Left renal cortex interstitium (tissue), 4 donors: ENCODE measurements at regions not wholly inside any gene's neighbourhood (a gene's known extent, or its start where the extent isn't known, plus 50 kb on each side); places are given as distances from the start of the nearest gene placed in this dataset.
A peak's percentile ranks its signal among the peaks of the same experiment; 100 is the strongest.
"Not testable (repeated sequence)": the region's sequence is repeated elsewhere in the genome, so short reads cannot be mapped to it uniquely, and the experiment has no call there.

Source experiments
- DNase-seq, 4 donors: peaks; one replicate each; pipeline ENCODE4 v3.0.0-alpha.2; 2013; ENCODE audit warnings: low read depth in 4 of 4, low spot score in 2 of 4, missing footprints in 1 of 4

DNA sequence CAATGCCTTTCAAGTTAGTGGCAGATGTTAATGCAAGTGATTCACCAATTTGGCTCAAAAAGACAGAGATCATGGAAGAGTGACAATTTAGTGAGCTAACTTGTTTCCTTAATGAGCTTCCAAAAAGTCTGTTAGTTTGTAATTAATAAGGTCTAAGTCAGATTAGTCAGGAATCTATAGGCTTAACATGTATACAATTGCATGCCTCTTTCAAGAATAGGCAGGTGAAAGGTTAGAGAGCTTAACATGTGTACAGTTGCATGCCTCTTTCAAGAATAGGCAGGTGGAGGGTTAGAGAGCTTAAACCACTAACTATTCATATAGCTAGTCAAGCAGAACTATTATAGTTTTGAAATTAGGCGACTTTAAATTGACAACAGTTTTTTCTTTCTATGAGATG, 663.8 kb downstream of the C12orf50 start:
- DNase-seq, result no peak

GRCh38 chr12:87363497-87364084, 665.6 kb downstream of the C12orf50 start:
- DNase-seq, result no peak

DNA sequence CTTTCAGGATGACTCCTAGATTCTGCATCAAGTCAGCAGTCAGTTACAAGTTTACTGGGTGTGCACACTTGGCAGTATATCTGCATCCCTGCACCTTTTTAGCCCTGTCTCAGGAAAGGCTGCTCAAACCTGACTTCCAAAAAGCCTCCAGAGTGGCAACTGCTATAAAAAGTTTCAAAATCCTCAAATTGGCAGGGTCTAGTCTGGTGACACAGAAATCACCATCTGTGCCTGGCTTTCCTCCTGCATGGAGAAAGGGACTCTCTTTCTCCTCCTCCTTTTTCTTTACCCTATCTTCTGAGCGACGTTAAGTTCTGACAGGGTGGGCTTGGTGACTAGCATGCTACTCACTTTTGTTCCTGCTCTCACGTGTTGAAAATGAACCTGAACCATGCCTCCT, 679.5 kb downstream of the C12orf50 start:
- no peak for DNase-seq

- DNase-seq, result no peak
Observed at GRCh38 chr12:87348071-87348470, 681.1 kb downstream of the C12orf50 start.

DNA sequence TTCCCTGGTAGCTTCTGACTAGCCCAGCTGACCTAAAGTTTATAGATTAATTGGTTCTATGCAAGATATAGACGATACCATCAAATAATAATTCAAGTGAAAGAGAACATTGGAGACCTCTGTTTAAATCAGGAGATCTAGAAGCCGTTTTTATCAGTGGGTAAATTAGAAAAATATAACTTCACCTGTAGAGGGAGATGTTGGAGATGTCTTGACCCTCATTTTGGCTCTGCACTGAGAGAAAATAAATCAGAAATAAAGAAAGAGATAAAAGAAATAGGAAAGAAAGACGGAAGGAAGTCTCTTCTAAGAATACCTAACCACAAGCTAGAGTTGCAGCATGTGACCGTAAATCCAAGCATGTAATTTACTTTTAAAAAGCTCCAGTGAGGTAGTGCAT, 684.5 kb downstream of the C12orf50 start:
- DNase-seq, result no peak

GRCh38 chr12:87338681-87339080, 690.5 kb downstream of the C12orf50 start:
- DNase-seq, result no peak

DNA sequence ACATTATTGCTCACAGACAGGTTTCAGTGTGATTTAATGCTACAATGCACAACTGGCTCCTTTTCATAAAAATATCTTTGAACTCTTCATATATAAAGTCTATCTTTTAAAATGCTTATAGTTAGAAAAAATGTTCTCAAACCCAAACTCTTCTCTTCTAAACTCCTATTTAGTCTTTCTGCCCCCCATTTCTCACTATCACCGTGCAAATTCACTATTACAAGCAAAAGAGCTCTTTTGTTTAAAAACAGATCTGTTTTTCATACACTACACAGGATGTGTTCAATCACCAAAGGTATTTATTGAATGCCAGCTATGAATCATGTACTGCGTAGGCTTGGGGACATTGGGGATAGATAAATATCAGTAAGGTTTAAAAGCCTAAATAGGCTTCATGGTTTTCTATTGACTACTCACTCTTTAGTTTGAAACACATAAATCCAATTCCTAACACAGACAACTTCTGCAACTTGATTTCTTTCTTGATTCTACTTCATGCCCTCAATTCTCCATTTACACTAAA, 692.3 kb downstream of the C12orf50 start:
- no peak for DNase-seq

DNA sequence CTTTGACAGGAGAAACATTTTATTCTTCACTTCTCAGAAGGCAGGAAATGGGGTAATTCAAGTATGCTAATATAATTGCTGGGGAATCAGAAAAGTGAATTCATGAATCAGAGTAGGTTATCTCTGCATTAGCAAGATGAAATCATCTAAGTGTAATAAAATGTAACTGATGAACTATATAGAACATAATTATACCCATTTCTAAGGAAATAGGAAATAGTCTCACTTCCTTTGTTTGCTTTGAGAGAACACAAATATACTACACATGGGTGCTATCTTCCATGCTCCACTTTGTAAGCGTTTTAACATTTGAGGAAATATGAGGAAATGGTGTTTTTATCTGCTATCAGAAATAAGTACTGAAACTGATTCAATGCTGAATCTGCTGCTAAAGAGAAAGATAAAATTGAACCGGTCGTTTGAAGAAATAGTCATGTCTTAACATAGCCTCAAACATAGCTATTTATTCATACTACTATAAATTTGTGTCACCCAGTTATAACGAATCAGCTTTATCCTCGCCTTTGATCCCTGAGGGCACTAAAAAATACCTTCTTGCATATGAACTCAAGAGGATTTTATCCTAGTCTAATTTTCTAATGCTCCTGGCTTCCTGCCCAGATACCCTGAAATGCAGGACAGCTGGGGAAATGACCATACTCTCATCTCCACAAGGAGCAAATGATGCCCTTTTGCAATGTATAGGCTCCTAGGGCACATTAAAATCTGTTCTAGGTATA, 696.0 kb downstream of the C12orf50 start:
- no peak for DNase-seq

- DNase-seq, result not testable (repeated sequence)
Observed at GRCh38 chr12:87330071-87330555, 699.1 kb downstream of the C12orf50 start.

DNA sequence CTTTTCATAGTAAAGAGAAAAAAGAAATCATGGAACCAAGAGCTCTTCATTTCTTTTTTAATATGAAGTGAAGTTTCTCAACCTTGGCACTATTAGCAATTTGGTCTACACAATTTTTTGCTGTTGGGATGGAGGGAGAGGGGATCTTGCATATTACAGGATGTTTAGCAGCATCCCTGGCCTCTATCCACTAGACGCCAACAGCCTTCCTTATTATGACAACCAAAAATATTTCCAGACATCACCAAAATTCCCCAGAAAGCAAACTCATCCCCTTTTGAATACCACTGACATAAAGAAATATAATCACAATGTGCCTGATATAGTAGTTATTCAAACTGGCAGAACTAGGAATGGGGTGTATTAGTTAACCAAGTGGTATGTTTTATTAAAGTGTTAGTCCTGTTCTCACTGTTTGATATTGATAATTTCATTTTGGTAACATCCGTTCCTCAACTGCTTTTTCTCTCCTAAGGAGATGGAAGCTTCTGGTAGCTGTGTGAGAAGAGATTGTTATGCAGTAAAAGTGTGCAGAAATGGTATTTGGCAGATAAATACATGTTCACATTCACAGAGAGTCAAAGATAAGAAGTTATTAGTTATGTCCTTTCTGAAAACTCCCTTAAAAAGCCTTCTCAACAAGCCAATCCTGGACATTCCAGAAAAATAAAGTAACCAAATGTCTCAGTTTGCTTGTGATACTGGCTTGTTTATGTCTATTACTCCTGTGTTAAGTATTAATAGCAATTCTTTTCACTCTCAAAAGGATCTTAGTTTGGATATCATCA, 699.9 kb downstream of the C12orf50 start:
- no peak for DNase-seq

GRCh38 chr12:87323369-87323768, 705.8 kb downstream of the C12orf50 start:
- no peak for DNase-seq

GRCh38 chr12:87320724-87321123, 708.5 kb downstream of the C12orf50 start:
- DNase-seq, result no peak

DNA sequence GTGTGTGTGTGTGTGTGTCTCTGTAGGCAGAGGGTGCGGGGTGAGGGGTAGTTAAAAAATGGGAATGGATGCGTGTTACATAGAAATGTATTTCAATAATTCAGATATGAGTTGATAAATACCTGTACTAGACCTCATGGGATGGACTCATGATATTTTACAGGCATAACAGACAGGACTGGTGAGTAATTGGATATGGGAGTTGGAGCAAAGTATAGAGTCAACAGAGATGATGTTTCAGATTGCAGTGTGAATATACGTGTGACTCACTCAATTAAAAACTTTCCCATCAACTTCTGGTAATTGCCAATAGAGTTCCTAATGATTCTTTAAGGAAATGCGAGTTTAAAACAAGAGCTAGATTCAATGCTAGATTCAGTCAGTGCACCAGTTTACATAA, 711.9 kb downstream of the C12orf50 start:
- DNase-seq, result no peak

DNA sequence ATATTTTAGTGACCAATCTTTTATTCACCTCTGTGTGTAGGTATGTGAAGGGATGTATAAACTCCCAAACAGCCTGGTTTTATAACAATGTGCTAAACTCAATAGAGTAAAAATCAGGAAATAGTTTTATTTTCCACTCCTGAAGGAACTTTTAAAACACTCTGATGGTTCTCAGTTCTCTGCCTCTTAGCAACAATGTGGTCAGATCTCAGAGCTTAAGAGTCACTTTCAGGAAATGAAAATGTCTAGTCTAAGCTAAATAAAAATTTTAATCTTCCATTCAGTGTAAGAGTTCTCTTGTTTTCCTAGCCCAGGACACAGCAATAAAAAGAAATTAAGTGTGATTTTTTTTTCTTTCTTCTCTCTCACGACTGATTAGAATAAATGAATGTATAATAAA, 718.0 kb downstream of the C12orf50 start:
- DNase-seq, result no peak

- DNase-seq, result peak in 2 of 4 donors; percentile 4 to 27
Observed at GRCh38 chr12:87310126-87310525, 719.1 kb downstream of the C12orf50 start.

GRCh38 chr12:87305481-87305880, 723.7 kb downstream of the C12orf50 start:
- no peak for DNase-seq

GRCh38 chr12:87304406-87304805, 724.8 kb downstream of the C12orf50 start:
- no peak for DNase-seq

DNA sequence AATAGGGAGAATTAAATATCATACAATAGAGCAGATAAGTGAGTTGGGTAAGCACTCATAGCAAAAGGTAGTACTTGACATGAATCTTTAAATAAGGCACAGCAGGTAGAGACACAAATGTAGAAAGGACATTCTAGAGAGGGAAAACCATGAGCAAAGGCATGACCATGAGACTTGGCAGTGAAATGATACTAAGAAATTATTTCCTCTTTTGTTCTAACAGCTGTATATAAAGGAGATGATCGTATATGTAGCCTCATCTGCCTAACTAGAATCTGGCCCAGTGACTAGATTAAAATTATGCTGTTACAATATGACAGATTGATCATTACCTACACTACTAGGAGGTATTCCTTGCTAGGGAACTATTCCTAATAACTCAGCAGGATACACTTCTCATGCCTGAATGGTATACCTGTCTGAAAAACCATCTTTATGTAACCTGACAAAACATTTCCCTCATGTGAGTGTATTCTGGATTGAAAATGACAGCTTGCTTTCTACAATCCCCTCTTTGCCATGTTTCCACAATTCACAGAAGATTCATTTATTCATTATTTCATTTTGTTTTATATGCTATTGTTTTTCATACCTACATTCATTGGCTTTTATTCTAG, 725.7 kb downstream of the C12orf50 start:
- DNase-seq, result no peak

GRCh38 chr12:87302126-87302745, 727.0 kb downstream of the C12orf50 start:
- no peak for DNase-seq

DNA sequence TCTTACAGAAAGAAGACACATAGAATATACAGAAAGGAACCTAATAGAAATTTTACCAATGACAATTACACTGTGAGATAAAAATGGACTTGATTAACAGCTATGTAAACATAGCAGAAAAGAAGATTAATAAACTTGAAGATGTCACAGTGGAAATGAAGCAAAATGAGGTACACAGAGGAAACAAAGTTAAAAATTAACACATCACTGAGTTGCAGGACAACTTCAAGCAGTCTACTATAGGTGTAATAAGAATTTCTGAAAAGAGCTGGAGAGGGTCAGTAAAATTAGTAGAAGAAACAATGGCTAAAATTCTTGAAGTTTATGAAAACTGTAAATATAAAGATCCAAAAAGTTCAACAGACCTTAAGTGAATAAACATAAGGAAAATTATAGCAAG, 738.7 kb downstream of the C12orf50 start:
- no peak for DNase-seq
